Stomach (tissue), 8 donors: ENCODE measurements at regions not wholly inside any gene's neighbourhood (a gene's known extent, or its start where the extent isn't known, plus 50 kb on each side); places are given as distances from the start of the nearest gene placed in this dataset.
A peak's percentile ranks its signal among the peaks of the same experiment; 100 is the strongest.

Experiments
- DNase-seq, 2 donors: peaks; one replicate each; pipeline versions ENCODE4 v3.0.0 to v3.0.0-alpha.2; 2013 to 2019
- H3K27ac ChIP-seq, 5 donors: fragments of 200-600 bp in 4 of 5; sonication (generic) in 4 of 5; one replicate each; pipeline ENCODE4 v1.5.1; 2013 to 2019; ENCODE audit warnings: mild to moderate bottlenecking in 1 of 5, moderate library complexity in 1 of 5
- H3K27me3 ChIP-seq, 3 donors: fragments of 200-600 bp; sonication (generic); one replicate each; pipeline ENCODE4 v1.5.1; 2017 to 2019; ENCODE audit warnings: mixed run types in 1 of 3
- H3K36me3 ChIP-seq, 4 donors: fragments of 200-600 bp; sonication (generic); 1 replicate in 3 of 4; 2 replicates in 1 of 4; pipeline ENCODE4 v1.5.1; 2016 to 2019
- H3K4me1 ChIP-seq, 4 donors: fragments of 200-600 bp; sonication (generic); one replicate each; pipeline ENCODE4 v1.5.1; 2016 to 2019
- H3K4me3 ChIP-seq, 4 donors: fragments of 200-600 bp; sonication (generic) in 3 of 4; one replicate each; pipeline ENCODE4 v1.5.1; 2016 to 2019; ENCODE audit warnings: mild to moderate bottlenecking in 1 of 4
- H3K9me3 ChIP-seq, 4 donors: fragments of 200-600 bp; sonication (generic); one replicate each; pipeline ENCODE4 v1.5.1; 2016 to 2019
- CTCF ChIP-seq, 7 experiments: fragments of 450-650 bp in 4 of 7; fragments of 200-600 bp in 3 of 7; sonication (generic) in 3 of 7; IDR thresholded peaks; one replicate each; pipeline ENCODE4 v1.5.1; 2016 to 2019; ENCODE audit warnings: antibody characterized with exemption in 7 of 7, control low read depth in 2 of 7, mild to moderate bottlenecking in 1 of 7
- EP300 ChIP-seq: sonication (generic); formaldehyde crosslinking; IDR thresholded peaks from one replicate; pipeline ENCODE4 v1.6.1; 2017; ENCODE audit warnings: antibody characterized with exemption
- POLR2A ChIP-seq, 4 donors: fragments of 450-650 bp; IDR thresholded peaks; one replicate each; pipeline ENCODE4 v1.6.1; 2016; ENCODE audit warnings: antibody characterized with exemption in 4 of 4, control low read depth in 2 of 4, mild to moderate bottlenecking in 1 of 4, moderate library complexity in 1 of 4
- POLR2AphosphoS5 ChIP-seq, 3 donors: sonication (generic); formaldehyde crosslinking; IDR thresholded peaks; one replicate each; pipeline ENCODE4 v1.6.1; 2016; ENCODE audit warnings: antibody characterized with exemption in 3 of 3
- WGBS, 5 donors: extraction: QIAGEN DNeasy Blood & Tissue Kit in 3 of 5; methylation state at CpG; one replicate each; pipeline versions ENCODE4 v1.1.5 to v1.1.7; 2013 to 2018; 5-methylcytosine and 5-hydroxymethylcytosine counted together
- intact Hi-C: fragments of 100-400 bp; cut with DNase I; formaldehyde crosslinking; loops from one replicate; pipeline ENCODE4 v1.15.1; 2023; ENCODE audit warnings: low total_unique reads
- donor health status: healthy with polysubstance abuse.
- donor health status: Bipolar disorder and iron deficiency.
- donor health status: healthy.

- DNase-seq, result no peak
- Histone ChIP-seq H3K27me3 (no peaks in the 10 kb centered on the region), H3K27ac (no peak overlapping the region), H3K4me3 (no peak overlapping the region), H3K4me1 (peaks cover under 1 to 18% (median 9%) of the 10 kb centered on the region in 4 donors), H3K36me3 (no peaks in the 10 kb centered on the region), H3K9me3 (no peaks in the 10 kb centered on the region)
- WGBS, 5 donors, result 83 to 95% (median 92%) methylated on average over 5 of the region's 5 CpGs
- intact Hi-C loops, result no loop called here
- TF ChIP-seq CTCF (IDR thresholded peaks at IDR 0.05), result no peak
- TF ChIP-seq POLR2AphosphoS5 (IDR thresholded peaks at IDR 0.05), result no peak
- TF ChIP-seq EP300, result no peak
- TF ChIP-seq POLR2A (IDR thresholded peaks at IDR 0.05), result no peak
These were observed 64.3 kb downstream of the RHOB start for GRCh38 chr2:20511130-20511529.

- H3K4me1 ChIP-seq, result peaks cover 11 to 25% (median 17%) of the 10 kb centered on the region in 4 donors
- H3K9me3 ChIP-seq, result no peaks in the 10 kb centered on the region
- WGBS, 5 donors, result 92 to 99% (median 95%) methylated on average over 8 to 11 of the region's 11 CpGs
- no peak for DNase-seq
- no peak for TF ChIP-seq CTCF (IDR thresholded peaks at IDR 0.05)
- TF ChIP-seq EP300, result no peak
- no peak for TF ChIP-seq POLR2A (IDR thresholded peaks at IDR 0.05)
- TF ChIP-seq POLR2AphosphoS5 (IDR thresholded peaks at IDR 0.05), result no peak
- intact Hi-C loops, result no loop called here
- no peaks in the 10 kb centered on the region for H3K27me3 ChIP-seq
- no peaks in the 10 kb centered on the region for H3K36me3 ChIP-seq
- H3K27ac ChIP-seq, result no peak overlapping the region
- H3K4me3 ChIP-seq, result no peak overlapping the region
These were observed 65.3 kb downstream of the RHOB start for GRCh38 chr2:20512061-20512605.

- Histone ChIP-seq H3K36me3 (no peaks in the 10 kb centered on the region), H3K4me3 (no peak overlapping the region), H3K4me1 (peaks cover 13 to 25% (median 22%) of the 10 kb centered on the region in 4 donors), H3K9me3 (no peaks in the 10 kb centered on the region), H3K27me3 (no peaks in the 10 kb centered on the region), H3K27ac (peak overlapping the region in 1 of 5 donors; percentile 22)
- no peak for TF ChIP-seq POLR2AphosphoS5 (IDR thresholded peaks at IDR 0.05)
- TF ChIP-seq POLR2A (IDR thresholded peaks at IDR 0.05), result no peak
- no peak for TF ChIP-seq CTCF (IDR thresholded peaks at IDR 0.05)
- no peak for TF ChIP-seq EP300
- WGBS, 5 donors, result 88 to 95% (median 92%) methylated on average over 7 of the region's 7 CpGs
- no peak for DNase-seq
- intact Hi-C loops, result no loop called here
These were observed 67.1 kb downstream of the RHOB start for GRCh38 chr2:20513946-20514345.

GRCh38 chr2:20514596-20515269, 67.9 kb downstream of the RHOB start:
- DNase-seq, result no peak
- peak; percentile 77 for TF ChIP-seq EP300
- no peak for TF ChIP-seq CTCF (IDR thresholded peaks at IDR 0.05)
- TF ChIP-seq POLR2A (IDR thresholded peaks at IDR 0.05), result no peak
- peak; percentile 36 to 85 (median 52) for TF ChIP-seq POLR2AphosphoS5 (IDR thresholded peaks at IDR 0.05)
- no peak overlapping the region for H3K4me3 ChIP-seq
- H3K4me1 ChIP-seq, result peaks cover 13 to 22% (median 20%) of the 10 kb centered on the region in 4 donors
- WGBS, 5 donors, result 79 to 89% (median 82%) methylated on average over 8 of the region's 8 CpGs
- intact Hi-C loops, result no loop called here
- no peaks in the 10 kb centered on the region for H3K27me3 ChIP-seq
- no peaks in the 10 kb centered on the region for H3K36me3 ChIP-seq
- no peaks in the 10 kb centered on the region for H3K9me3 ChIP-seq
- peak overlapping the region in 3 of 5 donors; percentile 29 to 66 (median 54) for H3K27ac ChIP-seq
